Fibroblast of mammary gland (primary cell): ENCODE measurements at regions not wholly inside any gene's neighbourhood (a gene's known extent, or its start where the extent isn't known, plus 50 kb on each side); places are given as distances from the start of the nearest gene placed in this dataset.

Experiments used
- DNase-seq: peaks from one replicate; pipeline ENCODE4 v3.0.0-alpha.2; 2010; ENCODE audit warnings: low read depth
- H3K4me3 ChIP-seq: 2 replicates; pipeline ENCODE4 v1.5.1; 2011; ENCODE audit warnings: low read depth, mild to moderate bottlenecking, low read length, moderate library complexity; ENCODE audit not compliant: control insufficient read depth
- TF ChIP-seq, protein P1 (sequence below): conservative IDR thresholded peaks from 2 replicates; pipeline ENCODE4 v1.5.1; 2011; ENCODE audit warnings: low read depth, low read length, inconsistent platforms; ENCODE audit not compliant: control insufficient read depth, insufficient read depth

DNA sequence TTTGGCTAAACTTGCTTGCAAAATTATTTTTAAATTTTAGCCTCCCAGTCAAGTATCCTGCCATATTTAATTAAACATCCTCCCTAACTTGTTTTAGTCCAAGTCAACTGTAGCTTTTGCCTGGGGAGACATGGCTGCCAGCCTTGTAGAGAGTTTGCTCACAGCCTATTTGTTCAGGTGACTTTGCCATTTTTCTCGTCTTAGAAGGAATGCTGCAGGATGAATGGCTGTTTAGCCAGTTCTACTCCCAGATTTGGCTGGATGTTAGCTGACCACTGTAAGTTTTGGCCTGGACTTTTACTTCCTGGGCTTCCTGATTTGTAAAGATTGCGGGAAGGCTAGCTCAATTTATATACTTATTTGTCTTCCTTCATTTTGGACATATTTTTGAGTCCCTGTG, 236.4 kb upstream of the SGO1 start:
- H3K4me3 ChIP-seq = no peak overlapping the region
- DNase-seq = no peak
- TF ChIP-seq, protein P1, sequence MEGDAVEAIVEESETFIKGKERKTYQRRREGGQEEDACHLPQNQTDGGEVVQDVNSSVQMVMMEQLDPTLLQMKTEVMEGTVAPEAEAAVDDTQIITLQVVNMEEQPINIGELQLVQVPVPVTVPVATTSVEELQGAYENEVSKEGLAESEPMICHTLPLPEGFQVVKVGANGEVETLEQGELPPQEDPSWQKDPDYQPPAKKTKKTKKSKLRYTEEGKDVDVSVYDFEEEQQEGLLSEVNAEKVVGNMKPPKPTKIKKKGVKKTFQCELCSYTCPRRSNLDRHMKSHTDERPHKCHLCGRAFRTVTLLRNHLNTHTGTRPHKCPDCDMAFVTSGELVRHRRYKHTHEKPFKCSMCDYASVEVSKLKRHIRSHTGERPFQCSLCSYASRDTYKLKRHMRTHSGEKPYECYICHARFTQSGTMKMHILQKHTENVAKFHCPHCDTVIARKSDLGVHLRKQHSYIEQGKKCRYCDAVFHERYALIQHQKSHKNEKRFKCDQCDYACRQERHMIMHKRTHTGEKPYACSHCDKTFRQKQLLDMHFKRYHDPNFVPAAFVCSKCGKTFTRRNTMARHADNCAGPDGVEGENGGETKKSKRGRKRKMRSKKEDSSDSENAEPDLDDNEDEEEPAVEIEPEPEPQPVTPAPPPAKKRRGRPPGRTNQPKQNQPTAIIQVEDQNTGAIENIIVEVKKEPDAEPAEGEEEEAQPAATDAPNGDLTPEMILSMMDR = no peak

- no peak overlapping the region for H3K4me3 ChIP-seq
- TF ChIP-seq, protein P1 = no peak
- no peak for DNase-seq
Observed at GRCh38 chr3:20417388-20418108, 231.5 kb upstream of the SGO1 start.

DNA sequence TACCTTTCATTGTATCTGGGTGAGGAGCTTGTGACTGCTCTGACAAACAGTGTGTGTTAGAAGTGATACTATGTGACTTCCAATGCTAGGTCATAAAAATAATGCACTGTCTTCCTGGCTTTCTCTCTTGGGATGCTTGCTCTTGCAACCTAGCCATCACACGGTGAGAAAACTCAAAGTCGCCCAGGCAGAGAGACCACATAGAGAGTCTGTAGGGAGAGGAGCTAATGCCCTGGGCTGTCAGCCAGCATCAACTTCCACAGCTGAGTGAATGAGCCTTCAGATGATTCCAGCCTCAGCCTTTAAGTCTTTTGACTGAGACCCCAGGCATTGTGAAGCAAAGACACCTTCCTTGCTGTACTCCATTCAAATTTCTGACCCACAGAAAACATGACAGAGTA, 220.6 kb upstream of the SGO1 start:
- no peak overlapping the region for H3K4me3 ChIP-seq
- peak; percentile 66 for DNase-seq
- TF ChIP-seq, protein P1 = no peak

GRCh38 chr3:20405744-20406143, 219.7 kb upstream of the SGO1 start:
- H3K4me3 ChIP-seq = no peak overlapping the region
- DNase-seq = peak; percentile 90
- TF ChIP-seq, protein P1 = no peak

- no peak overlapping the region for H3K4me3 ChIP-seq
- TF ChIP-seq, protein P1 = no peak
- no peak for DNase-seq
Observed at GRCh38 chr3:20405231-20405630, 219.2 kb upstream of the SGO1 start.

GRCh38 chr3:20404741-20405100, 218.7 kb upstream of the SGO1 start:
- DNase-seq = no peak
- H3K4me3 ChIP-seq = no peak overlapping the region
- TF ChIP-seq, protein P1 = no peak
